ENCODE measurements at regions not wholly inside any gene's neighbourhood (a gene's known extent, or its start where the extent isn't known, plus 50 kb on each side); places are given as distances from the start of the nearest gene placed in this dataset.

DNA sequence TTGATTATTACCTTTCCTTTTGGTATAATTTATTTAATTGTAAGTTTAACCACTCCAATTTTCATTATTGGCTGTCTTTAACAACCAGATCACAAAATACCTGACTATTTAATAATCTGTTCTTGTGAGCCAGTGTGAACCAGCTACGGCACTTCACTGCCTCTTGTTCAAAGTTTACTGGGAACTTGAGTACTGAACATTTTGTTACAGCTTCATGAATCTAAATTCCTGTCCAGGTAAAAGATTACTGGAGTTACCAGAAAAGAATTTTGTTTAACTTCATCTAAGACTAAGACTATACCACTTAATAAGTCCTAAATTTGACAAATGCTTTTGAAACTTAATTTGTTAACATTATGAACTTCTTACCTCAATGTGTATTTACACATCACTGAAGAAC is 178.3 kb downstream of the FBXO8 start:
- no peaks in the 10 kb centered on the region for H3K9me3 ChIP-seq
- H3K27me3 ChIP-seq, result no peaks in the 10 kb centered on the region
- peaks cover 0 to 44% (median 28%) of the 10 kb centered on the region in 4 donors for H3K4me1 ChIP-seq
- TF ChIP-seq EP300 (IDR thresholded peaks at IDR 0.05), result peak in 3 of 4 donors; percentile 8 to 64 (median 56)
- peak in 1 of 4 donors; percentile 30 for TF ChIP-seq POLR2AphosphoS5 (IDR thresholded peaks at IDR 0.05)
- no peak for TF ChIP-seq POLR2A (IDR thresholded peaks at IDR 0.05)
- no peak for DNase-seq
- no peaks in the 10 kb centered on the region for H3K36me3 ChIP-seq
- 62 to 78% methylated on average over 1 of the region's 1 CpG for WGBS, 2 donors
- intact Hi-C loops (cut with DNase I), result loop anchor here (5.0 kb wide), 1 partner anchor 453 kb away; no protein-coding TSS in a partner anchor
- peak overlapping the region; percentile 19 to 80 (median 69) for H3K27ac ChIP-seq
- no peak overlapping the region for H3K4me3 ChIP-seq

DNA sequence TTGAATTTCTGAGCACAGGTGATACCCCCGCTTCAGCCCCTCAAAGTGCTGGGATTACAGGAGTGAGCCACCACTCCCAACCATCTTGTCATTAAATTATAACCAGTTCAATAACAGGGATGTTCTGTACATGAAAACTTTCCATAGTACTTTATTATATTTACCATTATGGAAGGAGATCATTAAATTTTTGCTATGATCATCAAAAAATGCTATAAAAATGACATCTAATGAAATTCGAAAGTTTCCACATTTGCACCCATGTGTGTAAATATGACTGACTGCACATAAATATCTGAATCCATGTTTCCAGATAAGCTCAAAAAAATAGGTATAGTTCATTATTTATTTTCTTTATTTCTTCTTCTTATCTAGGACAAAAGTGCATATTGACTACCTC is 182.6 kb downstream of the FBXO8 start:
- H3K4me3 ChIP-seq, result no peak overlapping the region
- no peaks in the 10 kb centered on the region for H3K9me3 ChIP-seq
- H3K27ac ChIP-seq, result no peak overlapping the region
- peaks cover 0 to 17% (median 6%) of the 10 kb centered on the region in 4 donors for H3K4me1 ChIP-seq
- no peaks in the 10 kb centered on the region for H3K27me3 ChIP-seq
- DNase-seq, result no peak
- TF ChIP-seq, protein P1, sequence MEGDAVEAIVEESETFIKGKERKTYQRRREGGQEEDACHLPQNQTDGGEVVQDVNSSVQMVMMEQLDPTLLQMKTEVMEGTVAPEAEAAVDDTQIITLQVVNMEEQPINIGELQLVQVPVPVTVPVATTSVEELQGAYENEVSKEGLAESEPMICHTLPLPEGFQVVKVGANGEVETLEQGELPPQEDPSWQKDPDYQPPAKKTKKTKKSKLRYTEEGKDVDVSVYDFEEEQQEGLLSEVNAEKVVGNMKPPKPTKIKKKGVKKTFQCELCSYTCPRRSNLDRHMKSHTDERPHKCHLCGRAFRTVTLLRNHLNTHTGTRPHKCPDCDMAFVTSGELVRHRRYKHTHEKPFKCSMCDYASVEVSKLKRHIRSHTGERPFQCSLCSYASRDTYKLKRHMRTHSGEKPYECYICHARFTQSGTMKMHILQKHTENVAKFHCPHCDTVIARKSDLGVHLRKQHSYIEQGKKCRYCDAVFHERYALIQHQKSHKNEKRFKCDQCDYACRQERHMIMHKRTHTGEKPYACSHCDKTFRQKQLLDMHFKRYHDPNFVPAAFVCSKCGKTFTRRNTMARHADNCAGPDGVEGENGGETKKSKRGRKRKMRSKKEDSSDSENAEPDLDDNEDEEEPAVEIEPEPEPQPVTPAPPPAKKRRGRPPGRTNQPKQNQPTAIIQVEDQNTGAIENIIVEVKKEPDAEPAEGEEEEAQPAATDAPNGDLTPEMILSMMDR (IDR thresholded peaks at IDR 0.05), result no peak
- TF ChIP-seq POLR2AphosphoS5 (IDR thresholded peaks at IDR 0.05) (no peak), POLR2A (IDR thresholded peaks at IDR 0.05) (no peak), EP300 (IDR thresholded peaks at IDR 0.05) (no peak)
- no peaks in the 10 kb centered on the region for H3K36me3 ChIP-seq
- intact Hi-C loops (cut with DNase I), result no loop called here
- WGBS, 2 donors, result 82 to 92% methylated on average over 2 of the region's 2 CpGs

DNA sequence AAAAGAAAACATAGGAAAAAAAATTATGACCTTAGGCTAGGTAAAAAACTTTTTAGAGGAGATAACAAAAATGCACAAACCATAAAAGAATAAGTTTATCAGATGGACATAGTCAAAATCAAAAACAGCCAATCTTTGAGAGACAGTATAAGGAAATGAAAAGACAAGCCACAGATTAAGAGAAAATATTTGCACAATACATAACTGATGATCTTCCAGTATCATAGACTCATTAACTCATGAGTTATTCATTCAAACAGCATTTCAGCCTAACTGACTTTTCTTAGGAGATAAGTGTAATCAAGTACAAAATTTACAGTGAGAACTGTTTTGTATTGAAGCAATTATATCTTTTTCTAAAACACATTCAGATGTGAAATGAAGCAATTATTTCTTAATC is 183.8 kb downstream of the FBXO8 start:
- H3K27ac ChIP-seq, result no peak overlapping the region
- DNase-seq, result no peak
- no peaks in the 10 kb centered on the region for H3K36me3 ChIP-seq
- peaks cover 0 to 5% (median 3%) of the 10 kb centered on the region in 4 donors for H3K4me1 ChIP-seq
- no peaks in the 10 kb centered on the region for H3K9me3 ChIP-seq
- intact Hi-C loops (cut with DNase I), result no loop called here
- no peaks in the 10 kb centered on the region for H3K27me3 ChIP-seq
- no peak overlapping the region for H3K4me3 ChIP-seq
- TF ChIP-seq EP300 (IDR thresholded peaks at IDR 0.05), result no peak
- TF ChIP-seq POLR2AphosphoS5 (IDR thresholded peaks at IDR 0.05), result no peak
- TF ChIP-seq, protein P1 (IDR thresholded peaks at IDR 0.05), result no peak
- no peak for TF ChIP-seq POLR2A (IDR thresholded peaks at IDR 0.05)

DNA sequence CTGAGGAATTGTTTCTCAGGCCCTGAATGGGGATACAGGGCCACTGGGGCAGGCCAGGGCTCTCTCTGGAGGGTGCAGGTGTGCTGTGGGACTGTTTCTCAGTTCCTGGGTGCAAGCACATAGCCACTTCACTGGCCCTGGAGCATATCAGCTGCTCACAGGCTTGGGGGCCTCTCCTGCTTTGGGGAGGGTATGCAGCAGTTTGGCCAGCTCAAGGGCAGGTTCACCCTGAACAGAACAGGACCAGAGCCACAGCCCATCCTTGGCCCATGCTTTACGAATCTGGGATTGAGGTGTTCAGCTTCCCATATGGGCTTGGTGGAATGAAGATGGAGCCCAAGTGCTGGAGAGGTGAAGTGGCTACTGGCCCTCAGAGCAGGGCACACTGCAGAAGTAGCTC is 186.5 kb downstream of the FBXO8 start:
- DNase-seq, result no peak
- Histone ChIP-seq H3K27me3 (no peaks in the 10 kb centered on the region), H3K9me3 (no peaks in the 10 kb centered on the region), H3K27ac (no peak overlapping the region), H3K4me3 (no peak overlapping the region), H3K4me1 (no peaks in the 10 kb centered on the region), H3K36me3 (no peaks in the 10 kb centered on the region)
- 80 to 84% methylated on average over 1 of the region's 1 CpG for WGBS, 2 donors
- intact Hi-C loops (cut with DNase I), result no loop called here
- no peak for TF ChIP-seq EP300 (IDR thresholded peaks at IDR 0.05)
- TF ChIP-seq POLR2AphosphoS5 (IDR thresholded peaks at IDR 0.05), result no peak
- TF ChIP-seq, protein P1 (IDR thresholded peaks at IDR 0.05), result no peak
- TF ChIP-seq POLR2A (IDR thresholded peaks at IDR 0.05), result no peak

DNA sequence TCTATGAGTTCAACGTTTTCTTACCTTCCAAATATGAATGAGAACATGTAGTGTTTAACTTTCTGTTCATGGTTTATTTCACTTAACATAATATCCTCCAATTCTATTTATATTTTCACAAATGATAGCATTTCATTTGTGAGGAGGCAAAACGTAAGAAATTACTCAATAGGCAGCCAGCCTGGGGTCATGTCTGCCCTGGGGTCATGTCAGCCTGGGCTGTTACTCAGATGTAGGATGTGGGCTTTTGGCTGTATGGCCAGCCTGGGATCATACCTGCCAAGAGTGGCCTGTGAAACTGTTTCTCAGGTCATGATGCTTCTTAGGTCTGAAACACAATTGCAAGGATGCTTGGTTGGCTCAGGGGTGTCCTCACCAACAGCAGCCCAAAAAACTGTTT is 187.0 kb downstream of the FBXO8 start:
- H3K9me3 ChIP-seq, result no peaks in the 10 kb centered on the region
- H3K27me3 ChIP-seq, result no peaks in the 10 kb centered on the region
- intact Hi-C loops (cut with DNase I), result no loop called here
- no peak overlapping the region for H3K4me3 ChIP-seq
- H3K27ac ChIP-seq, result no peak overlapping the region
- 35 to 66% methylated on average over 2 of the region's 2 CpGs for WGBS, 2 donors
- H3K4me1 ChIP-seq, result no peaks in the 10 kb centered on the region
- TF ChIP-seq, protein P1 (IDR thresholded peaks at IDR 0.05), result no peak
- TF ChIP-seq EP300 (IDR thresholded peaks at IDR 0.05) (no peak), POLR2A (IDR thresholded peaks at IDR 0.05) (no peak), POLR2AphosphoS5 (IDR thresholded peaks at IDR 0.05) (no peak)
- H3K36me3 ChIP-seq, result no peaks in the 10 kb centered on the region
- no peak for DNase-seq
